Natural killer cell treated with Interleukin-12 subunit alpha and Interleukin-12 subunit beta and Interleukin-15 and Interleukin-18, amount 100 ng/mL, for 72 hours (primary cell): ENCODE measurements at regions not wholly inside any gene's neighbourhood (a gene's known extent, or its start where the extent isn't known, plus 50 kb on each side); places are given as distances from the start of the nearest gene placed in this dataset.
A peak's percentile ranks its signal among the peaks of the same experiment; 100 is the strongest.
"Not testable (repeated sequence)": the region's sequence is repeated elsewhere in the genome, so short reads cannot be mapped to it uniquely, and the experiment has no call there.

Experiments
- ATAC-seq, 2 donors: fragments of 150-1000 bp; cut with Tn5 transposase in 1 of 2; sonication (Bioruptor Pico), chemical (Tn5 transposase) in 1 of 2; 2 replicates each; pipeline ENCODE4 v1.10.0; 2021
- DNase-seq: peaks from one replicate; pipeline ENCODE4 v3.0.0; 2022; ENCODE audit warnings: low spot score
- H3K27ac Mint-ChIP-seq, 2 donors: 1 replicate in 1 of 2; 2 replicates in 1 of 2; pipeline ENCODE4 v1.8.0; 2022; ENCODE audit warnings: mixed read lengths in 2 of 2, mild to moderate bottlenecking in 1 of 2, moderate library complexity in 1 of 2
- H3K27me3 Mint-ChIP-seq, 2 donors: 1 replicate in 1 of 2; 2 replicates in 1 of 2; pipeline ENCODE4 v1.8.0; 2022; ENCODE audit warnings: mixed read lengths in 2 of 2
- H3K36me3 Mint-ChIP-seq: one replicate; pipeline ENCODE4 v1.8.0; 2022; ENCODE audit warnings: mixed read lengths
- H3K4me1 Mint-ChIP-seq, 2 donors: 1 replicate in 1 of 2; 2 replicates in 1 of 2; pipeline ENCODE4 v1.8.0; 2022; ENCODE audit warnings: low read depth in 2 of 2, mixed read lengths in 2 of 2, mild to moderate bottlenecking in 1 of 2
- H3K4me3 Mint-ChIP-seq: one replicate; pipeline ENCODE4 v1.8.0; 2022; ENCODE audit warnings: mixed read lengths
- H3K9me3 Mint-ChIP-seq: 2 replicates; pipeline ENCODE4 v1.8.0; 2022; ENCODE audit warnings: mixed read lengths

DNA sequence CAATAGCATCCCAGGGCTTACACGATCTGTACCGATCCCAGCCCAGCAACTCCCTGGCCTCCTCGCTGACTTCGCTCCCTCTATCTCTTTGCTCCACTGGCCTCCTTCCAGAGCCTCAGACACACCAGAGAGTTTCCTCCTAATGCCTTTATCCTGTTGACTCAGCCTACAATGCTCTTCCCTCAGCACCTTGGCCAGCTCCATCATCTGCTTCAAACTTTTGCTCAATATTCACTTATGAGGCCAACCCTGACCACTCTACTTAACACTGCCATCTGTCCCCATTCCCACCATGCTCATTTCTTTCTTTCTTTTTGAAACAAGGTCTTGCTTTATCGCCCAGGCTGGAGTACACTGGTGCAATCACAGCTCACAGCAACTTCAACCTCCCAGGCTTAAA lies 180.9 kb downstream of the CEP170 start:
- not testable (repeated sequence) for ATAC-seq, DNase-seq, H3K36me3 Mint-ChIP-seq, H3K4me1 Mint-ChIP-seq, H3K27me3 Mint-ChIP-seq, H3K4me3 Mint-ChIP-seq, H3K9me3 Mint-ChIP-seq, H3K27ac Mint-ChIP-seq

DNA sequence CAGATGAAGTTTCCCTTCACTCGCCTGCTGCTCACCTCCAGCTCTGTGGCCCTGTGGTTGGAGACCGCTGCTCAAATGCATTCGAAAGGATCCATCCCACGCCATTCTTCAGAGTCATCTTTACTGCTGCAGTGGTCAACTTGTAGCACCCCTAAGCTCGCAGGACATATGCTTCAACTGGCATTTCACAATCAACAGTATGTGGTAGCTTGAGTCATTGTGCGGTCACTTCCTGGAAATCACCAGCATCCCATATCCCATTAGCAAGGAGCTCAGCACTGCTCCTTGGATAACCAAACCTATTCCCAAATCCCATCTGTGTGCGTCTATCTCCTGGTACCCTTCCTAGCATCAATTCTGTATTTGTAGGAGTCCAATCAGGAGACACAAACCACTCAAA lies 188.0 kb downstream of the CEP170 start:
- ATAC-seq, H3K27ac Mint-ChIP-seq, H3K4me3 Mint-ChIP-seq, H3K36me3 Mint-ChIP-seq, DNase-seq, H3K4me1 Mint-ChIP-seq, H3K9me3 Mint-ChIP-seq, H3K27me3 Mint-ChIP-seq: not testable (repeated sequence)

DNA sequence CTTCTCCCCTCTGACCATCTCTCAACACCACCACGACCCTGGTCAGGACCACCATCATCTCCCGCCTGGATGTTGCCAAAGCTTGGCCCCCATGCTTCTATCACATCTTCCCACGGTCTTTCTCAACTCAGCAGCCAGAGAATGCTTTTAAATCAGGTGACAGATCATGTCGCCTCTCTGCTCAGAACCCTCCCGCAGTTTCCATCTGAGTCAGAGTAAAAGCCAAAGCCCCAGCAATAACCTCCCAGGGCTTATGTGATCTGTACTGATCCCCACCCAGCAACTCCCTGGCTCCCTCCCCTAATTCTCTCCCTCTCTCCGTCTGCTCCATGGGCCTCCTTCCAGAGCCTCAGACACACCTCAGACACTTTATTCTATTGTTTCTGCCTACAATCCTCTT lies 193.1 kb downstream of the CEP170 start:
- ATAC-seq, H3K36me3 Mint-ChIP-seq, H3K4me1 Mint-ChIP-seq, H3K27ac Mint-ChIP-seq, H3K9me3 Mint-ChIP-seq, H3K27me3 Mint-ChIP-seq, DNase-seq, H3K4me3 Mint-ChIP-seq: not testable (repeated sequence)

DNA sequence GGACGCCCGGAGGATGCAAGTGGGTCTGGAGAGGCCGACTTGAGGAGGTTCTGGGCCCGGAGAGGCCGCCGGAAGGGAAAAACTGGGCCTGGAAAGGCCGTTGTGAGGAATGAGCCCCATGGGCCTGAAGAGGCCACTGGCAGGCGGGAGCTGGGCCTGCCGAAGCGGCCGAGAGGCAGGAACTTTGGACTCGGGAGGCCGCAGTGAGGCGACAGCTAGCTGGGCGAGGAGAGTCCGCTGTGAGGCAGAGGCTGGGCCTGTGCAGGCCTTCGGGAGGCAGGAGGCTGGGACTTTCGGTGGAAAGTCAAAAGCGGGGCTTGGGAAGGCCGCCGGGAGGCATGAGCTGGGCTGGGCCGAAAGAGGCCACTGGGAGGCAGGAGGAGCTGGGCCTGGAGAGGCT lies 199.6 kb downstream of the CEP170 start:
- not testable (repeated sequence) for H3K27ac Mint-ChIP-seq, H3K27me3 Mint-ChIP-seq, H3K9me3 Mint-ChIP-seq, ATAC-seq, H3K4me3 Mint-ChIP-seq, H3K4me1 Mint-ChIP-seq, H3K36me3 Mint-ChIP-seq, DNase-seq

DNA sequence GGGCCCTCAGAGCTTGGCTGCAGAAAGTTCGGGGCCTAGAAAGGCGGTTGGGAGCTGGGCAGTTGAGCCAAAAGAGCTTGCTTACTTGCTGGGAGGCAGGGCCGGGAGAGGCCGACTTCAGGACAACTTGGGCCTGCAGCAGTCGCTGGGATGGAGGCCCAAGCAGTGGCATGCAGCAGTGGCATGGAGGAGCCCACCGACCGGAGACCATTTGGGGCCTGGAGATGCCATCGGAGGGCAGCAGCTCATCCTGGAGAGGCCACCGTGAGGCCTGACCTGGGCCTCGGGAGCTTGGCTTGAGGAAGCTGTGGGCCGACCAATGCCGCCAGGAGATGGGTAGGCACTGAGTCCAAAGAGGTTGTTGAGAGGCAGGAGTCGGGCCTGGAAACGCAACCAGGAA lies 200.0 kb downstream of the CEP170 start:
- not testable (repeated sequence) for H3K9me3 Mint-ChIP-seq, DNase-seq, H3K27me3 Mint-ChIP-seq, H3K36me3 Mint-ChIP-seq, H3K4me1 Mint-ChIP-seq, ATAC-seq, H3K27ac Mint-ChIP-seq, H3K4me3 Mint-ChIP-seq

DNA sequence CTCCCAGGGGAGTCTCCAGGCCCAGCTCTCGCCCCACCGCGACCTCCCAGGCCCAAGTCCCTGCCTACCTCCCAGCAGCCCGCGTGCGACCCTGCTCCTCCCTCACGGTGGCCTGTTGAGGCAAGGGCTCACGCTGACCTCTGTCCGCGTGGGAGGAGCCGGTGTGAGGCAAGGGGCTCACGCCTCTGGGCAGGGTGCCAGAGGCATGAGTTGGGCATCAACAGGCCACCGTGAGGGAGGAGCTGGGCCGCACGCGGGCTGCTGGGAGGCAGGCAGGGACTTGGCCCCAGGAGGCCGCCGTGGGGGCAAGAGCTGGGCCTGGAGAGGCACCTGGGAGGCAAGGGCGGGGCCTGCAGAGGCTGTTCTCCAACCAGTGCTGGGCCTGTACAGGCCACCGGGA lies 200.4 kb downstream of the CEP170 start:
- H3K27me3 Mint-ChIP-seq, DNase-seq: not testable (repeated sequence)

DNA sequence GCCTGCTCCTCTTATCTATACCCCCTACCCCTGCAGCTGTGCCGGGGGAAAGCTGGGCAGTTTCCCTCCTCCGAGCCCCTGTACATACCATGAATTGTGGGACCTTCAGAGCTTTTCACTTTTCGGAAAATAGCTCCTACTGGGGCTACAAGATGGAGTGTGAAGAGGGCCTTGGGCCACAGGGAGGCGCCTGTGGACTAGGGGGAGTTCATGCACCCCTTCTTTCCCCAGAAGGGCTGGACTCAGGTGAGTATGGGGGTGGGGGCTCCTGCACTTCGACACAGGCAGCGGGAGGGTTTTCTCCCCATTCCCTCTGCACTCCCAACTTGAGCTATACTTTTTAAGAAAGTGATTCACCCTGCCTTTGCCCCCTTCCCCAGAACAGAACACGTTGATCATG lies 202.0 kb downstream of the CEP170 start:
- H3K36me3 Mint-ChIP-seq = not testable (repeated sequence)

More for the DNA sequence above, 200.4 kb downstream of the CEP170 start:
- not testable (repeated sequence) for ATAC-seq, H3K4me3 Mint-ChIP-seq, H3K9me3 Mint-ChIP-seq, H3K36me3 Mint-ChIP-seq, H3K4me1 Mint-ChIP-seq, H3K27ac Mint-ChIP-seq

DNA sequence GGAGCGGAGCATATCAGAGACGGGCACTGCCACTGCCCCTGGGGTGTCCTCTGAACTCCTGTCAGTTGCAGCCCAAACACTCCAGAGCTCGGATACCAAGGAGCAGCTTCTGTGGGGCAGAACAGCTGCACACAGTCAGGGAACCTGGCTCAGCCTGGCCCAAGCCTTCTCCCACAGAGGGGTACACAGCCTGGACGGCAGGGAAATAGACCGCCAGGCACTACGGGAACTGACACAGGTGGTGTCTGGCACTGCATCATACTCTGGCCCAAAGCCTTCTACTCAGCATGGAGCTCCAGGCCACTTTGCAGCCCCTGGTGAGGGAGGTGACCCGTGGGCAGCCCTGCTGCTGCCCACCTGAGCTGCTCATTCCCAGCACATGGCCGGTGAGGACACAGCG lies 204.5 kb downstream of the CEP170 start:
- not testable (repeated sequence) for H3K27me3 Mint-ChIP-seq, H3K4me3 Mint-ChIP-seq, ATAC-seq, H3K4me1 Mint-ChIP-seq, H3K9me3 Mint-ChIP-seq, H3K27ac Mint-ChIP-seq, H3K36me3 Mint-ChIP-seq, DNase-seq

More for the DNA sequence above, 202.0 kb downstream of the CEP170 start:
- H3K27me3 Mint-ChIP-seq, ATAC-seq, DNase-seq, H3K4me3 Mint-ChIP-seq, H3K4me1 Mint-ChIP-seq, H3K9me3 Mint-ChIP-seq, H3K27ac Mint-ChIP-seq: not testable (repeated sequence)

DNA sequence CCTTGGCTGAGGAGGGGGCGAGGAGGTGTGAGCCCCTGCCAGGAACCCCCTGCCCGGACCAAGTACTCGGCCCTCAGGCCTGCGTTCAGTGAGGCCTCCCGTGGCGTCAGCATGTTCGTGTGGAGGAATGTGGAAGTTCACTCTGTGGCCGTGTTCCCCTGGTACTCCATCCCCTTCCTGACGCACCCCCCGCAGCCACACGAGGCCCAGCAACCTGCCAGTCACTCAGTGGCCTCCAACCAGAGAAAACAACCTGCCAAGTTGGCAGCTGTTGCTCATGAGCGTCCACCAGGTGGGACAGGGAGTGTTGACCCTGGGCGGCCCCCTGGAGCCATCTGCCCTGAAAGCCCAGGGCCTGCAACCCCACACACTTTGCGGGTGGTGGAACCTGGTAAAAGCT lies 205.4 kb downstream of the CEP170 start:
- H3K27ac Mint-ChIP-seq, DNase-seq, ATAC-seq, H3K27me3 Mint-ChIP-seq, H3K4me1 Mint-ChIP-seq, H3K9me3 Mint-ChIP-seq, H3K4me3 Mint-ChIP-seq, H3K36me3 Mint-ChIP-seq: not testable (repeated sequence)

DNA sequence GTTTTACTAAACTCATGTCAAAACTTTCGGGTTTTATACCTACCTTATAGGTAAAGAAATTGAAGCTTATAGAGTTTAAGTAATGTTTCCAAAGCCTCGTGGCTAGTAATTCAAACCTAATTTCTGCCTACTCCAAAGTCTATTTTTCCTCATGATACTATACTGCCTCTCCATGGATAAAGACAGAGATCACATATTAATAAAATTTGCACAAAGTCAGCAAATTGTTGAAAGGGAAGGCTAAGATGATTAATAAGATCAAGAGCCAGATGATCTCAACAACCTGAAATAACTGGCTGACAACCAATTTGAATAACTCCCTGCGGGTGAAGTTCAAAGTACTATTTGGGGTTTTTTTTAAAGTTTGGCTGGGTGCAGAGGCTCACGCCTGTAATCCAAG lies 233.7 kb downstream of the CEP170 start:
- not testable (repeated sequence) for H3K27me3 Mint-ChIP-seq, H3K36me3 Mint-ChIP-seq, H3K4me1 Mint-ChIP-seq, ATAC-seq, H3K27ac Mint-ChIP-seq, H3K9me3 Mint-ChIP-seq, DNase-seq, H3K4me3 Mint-ChIP-seq

DNA sequence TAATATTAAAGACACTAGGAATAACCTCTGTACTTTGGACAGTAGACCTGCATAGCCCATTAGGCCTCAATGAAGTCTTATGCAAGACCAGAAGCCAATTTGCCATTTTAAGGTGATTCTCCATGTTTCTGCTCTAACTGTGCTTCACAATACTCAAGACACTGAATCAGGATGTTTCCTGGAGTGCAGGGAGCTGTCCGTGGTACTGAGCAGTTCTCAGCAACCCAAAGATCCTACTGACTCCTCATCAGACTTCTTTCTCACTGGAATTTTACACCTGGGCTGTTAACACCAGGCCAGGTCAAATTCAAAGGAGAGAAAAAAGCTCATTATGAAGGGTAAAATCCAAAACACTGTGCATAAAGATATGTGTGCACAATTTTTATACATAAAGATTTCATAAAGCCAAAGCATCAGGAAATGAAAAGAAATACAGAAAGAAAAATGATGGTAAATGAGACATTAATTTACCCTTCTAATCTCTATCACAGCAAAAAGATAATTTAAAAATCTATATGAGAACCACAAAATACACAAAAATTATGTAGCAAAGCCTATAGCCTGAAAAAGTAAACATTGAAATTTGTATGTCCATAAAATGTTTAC lies 235.9 kb downstream of the CEP170 start:
- H3K27me3 Mint-ChIP-seq, H3K36me3 Mint-ChIP-seq, H3K27ac Mint-ChIP-seq, H3K4me1 Mint-ChIP-seq, H3K9me3 Mint-ChIP-seq, H3K4me3 Mint-ChIP-seq, ATAC-seq: not testable (repeated sequence)
- DNase-seq = peak; percentile 62

DNA sequence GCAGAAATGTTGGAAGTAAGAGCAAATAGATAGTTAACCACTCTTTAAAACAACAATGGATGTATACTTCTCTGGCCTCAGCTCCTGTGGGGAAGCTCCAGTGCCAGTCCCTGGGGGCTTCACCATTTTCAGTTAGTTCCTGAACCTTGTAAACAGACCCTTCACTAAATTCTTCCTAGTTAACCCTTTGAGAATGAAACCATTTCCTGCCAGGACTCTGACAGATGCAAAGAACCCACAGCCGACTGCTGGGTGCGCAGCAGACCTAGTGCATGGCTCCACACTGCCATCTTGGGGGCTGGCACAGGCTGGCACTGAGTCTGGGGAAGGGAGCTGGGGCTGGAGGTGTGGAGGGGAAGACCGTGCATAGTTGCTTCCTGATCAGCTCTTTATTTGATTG lies 244.4 kb downstream of the CEP170 start:
- not testable (repeated sequence) for H3K4me1 Mint-ChIP-seq, H3K27me3 Mint-ChIP-seq, H3K9me3 Mint-ChIP-seq, DNase-seq, ATAC-seq, H3K36me3 Mint-ChIP-seq, H3K27ac Mint-ChIP-seq, H3K4me3 Mint-ChIP-seq

DNA sequence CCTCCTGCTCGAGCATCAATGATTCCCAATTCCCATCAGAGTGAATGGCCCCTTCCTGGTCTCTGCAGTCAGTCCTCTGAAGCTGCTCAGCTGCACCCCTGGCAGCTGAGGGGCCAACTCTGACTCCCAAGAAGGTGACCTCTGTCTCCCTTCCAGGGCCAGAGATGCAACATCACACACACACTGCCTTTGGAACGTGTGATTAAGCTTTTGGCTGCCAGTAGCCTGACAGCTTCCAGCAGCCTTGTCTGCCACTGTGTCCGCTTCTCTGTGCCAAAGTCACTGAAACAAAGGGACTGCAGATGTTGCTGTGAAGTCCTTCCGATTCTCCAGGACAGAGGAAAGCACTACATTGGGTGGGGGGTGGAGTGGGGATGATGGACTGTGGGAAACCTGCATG lies 254.1 kb downstream of the CEP170 start:
- not testable (repeated sequence) for DNase-seq, H3K27ac Mint-ChIP-seq, H3K36me3 Mint-ChIP-seq, H3K9me3 Mint-ChIP-seq, H3K4me3 Mint-ChIP-seq, ATAC-seq, H3K27me3 Mint-ChIP-seq, H3K4me1 Mint-ChIP-seq

DNA sequence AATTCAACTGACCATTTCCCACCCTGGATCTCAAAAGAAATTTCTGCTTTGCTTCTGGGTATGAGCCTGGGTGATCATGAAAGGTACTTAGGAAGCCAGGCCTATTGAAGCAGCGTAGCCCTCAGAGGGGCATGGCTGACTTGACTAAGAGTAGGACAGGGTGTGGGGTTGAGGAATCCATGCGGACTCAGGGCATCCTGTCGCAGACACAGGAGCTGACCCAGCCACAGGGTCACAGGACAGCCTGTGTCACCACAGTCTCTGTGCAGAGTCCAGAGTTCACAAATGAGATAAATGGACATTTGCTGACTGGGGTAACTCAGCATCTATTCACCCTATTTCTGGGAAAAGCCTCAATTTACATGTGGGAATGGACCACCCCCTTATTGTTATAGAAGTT lies 262.3 kb downstream of the CEP170 start:
- H3K27ac Mint-ChIP-seq, H3K36me3 Mint-ChIP-seq, H3K4me3 Mint-ChIP-seq, H3K27me3 Mint-ChIP-seq, H3K9me3 Mint-ChIP-seq, ATAC-seq, H3K4me1 Mint-ChIP-seq, DNase-seq: not testable (repeated sequence)

DNA sequence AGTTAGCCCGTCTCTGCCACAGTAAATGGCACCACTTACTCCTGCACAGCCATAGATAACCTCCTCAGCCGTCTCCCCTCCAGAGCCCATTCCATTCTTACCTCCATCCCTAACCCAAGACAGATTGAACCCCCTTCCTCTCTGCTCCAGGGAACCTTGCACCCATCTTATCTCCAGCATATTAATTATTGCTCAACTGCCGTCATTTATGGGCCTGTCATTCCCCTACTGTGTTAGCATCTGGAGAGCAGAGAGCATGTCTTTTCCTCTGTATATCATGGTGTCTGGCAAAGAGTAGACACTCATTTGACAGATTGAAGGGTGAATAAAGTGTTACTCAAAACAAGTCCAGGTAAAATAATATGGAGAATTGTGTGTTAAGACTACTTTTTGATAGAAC lies 270.0 kb downstream of the CEP170 start:
- not testable (repeated sequence) for H3K27ac Mint-ChIP-seq, H3K9me3 Mint-ChIP-seq, H3K4me3 Mint-ChIP-seq, H3K36me3 Mint-ChIP-seq, DNase-seq, H3K27me3 Mint-ChIP-seq, ATAC-seq, H3K4me1 Mint-ChIP-seq
